CD4-positive, alpha-beta T cell treated with Interleukin-1 beta for 1 hour (primary cell): ENCODE measurements at regions not wholly inside any gene's neighbourhood (a gene's known extent, or its start where the extent isn't known, plus 50 kb on each side); places are given as distances from the start of the nearest gene placed in this dataset.
A peak's percentile ranks its signal among the peaks of the same experiment; 100 is the strongest.
"Not testable (repeated sequence)": the region's sequence is repeated elsewhere in the genome, so short reads cannot be mapped to it uniquely, and the experiment has no call there.

Source experiments
- DNase-seq, 2 donors: peaks; one replicate each; pipeline ENCODE4 v3.0.0-alpha.2; 2020 to 2022

- DNase-seq, result no peak
These were observed 179.9 kb upstream of the PRSS58 start for GRCh38 chr7:142437741-142438140.

- no peak for DNase-seq
These were observed 178.7 kb upstream of the PRSS58 start for GRCh38 chr7:142436601-142437000.

- DNase-seq, result not testable (repeated sequence)
These were observed 177.7 kb upstream of the PRSS58 start for GRCh38 chr7:142435606-142436005.

- DNase-seq, result no peak
These were observed 176.9 kb upstream of the PRSS58 start for GRCh38 chr7:142434666-142435167.

- not testable (repeated sequence) for DNase-seq
These were observed 176.3 kb upstream of the PRSS58 start for GRCh38 chr7:142434133-142434532.

GRCh38 chr7:142432377-142432776 is 174.5 kb upstream of the PRSS58 start:
- no peak for DNase-seq

- no peak for DNase-seq
These were observed 173.6 kb upstream of the PRSS58 start for GRCh38 chr7:142431491-142431890.

GRCh38 chr7:142428094-142428493 is 170.2 kb upstream of the PRSS58 start:
- DNase-seq, result no peak

- DNase-seq, result no peak
These were observed 167.4 kb upstream of the PRSS58 start for GRCh38 chr7:142425281-142425680.

- no peak for DNase-seq
These were observed 164.8 kb upstream of the PRSS58 start for GRCh38 chr7:142422621-142423020.

- no peak for DNase-seq
These were observed 162.9 kb upstream of the PRSS58 start for GRCh38 chr7:142420554-142421362.

GRCh38 chr7:142418326-142418725 is 160.5 kb upstream of the PRSS58 start:
- no peak for DNase-seq

- no peak for DNase-seq
These were observed 157.1 kb upstream of the PRSS58 start for GRCh38 chr7:142414915-142415314.

- DNase-seq, result no peak
These were observed 156.3 kb upstream of the PRSS58 start for GRCh38 chr7:142414135-142414534.

GRCh38 chr7:142413280-142414000 is 155.6 kb upstream of the PRSS58 start:
- DNase-seq, result no peak

- DNase-seq, result peak; percentile 32 to 52
These were observed 154.8 kb upstream of the PRSS58 start for GRCh38 chr7:142412551-142413193.

- DNase-seq, result no peak
These were observed 151.6 kb upstream of the PRSS58 start for GRCh38 chr7:142409471-142409870.

GRCh38 chr7:142408794-142409193 is 150.9 kb upstream of the PRSS58 start:
- no peak for DNase-seq

GRCh38 chr7:142407939-142408570 is 150.2 kb upstream of the PRSS58 start:
- no peak for DNase-seq

- DNase-seq, result no peak
These were observed 147.4 kb upstream of the PRSS58 start for GRCh38 chr7:142405122-142405765.

- DNase-seq, result no peak
These were observed 144.1 kb upstream of the PRSS58 start for GRCh38 chr7:142401951-142402350.

GRCh38 chr7:142400042-142400533 is 142.2 kb upstream of the PRSS58 start:
- no peak for DNase-seq
